ENCODE measurements at regions not wholly inside any gene's neighbourhood (a gene's known extent, or its start where the extent isn't known, plus 50 kb on each side); places are given as distances from the start of the nearest gene placed in this dataset.

DNA sequence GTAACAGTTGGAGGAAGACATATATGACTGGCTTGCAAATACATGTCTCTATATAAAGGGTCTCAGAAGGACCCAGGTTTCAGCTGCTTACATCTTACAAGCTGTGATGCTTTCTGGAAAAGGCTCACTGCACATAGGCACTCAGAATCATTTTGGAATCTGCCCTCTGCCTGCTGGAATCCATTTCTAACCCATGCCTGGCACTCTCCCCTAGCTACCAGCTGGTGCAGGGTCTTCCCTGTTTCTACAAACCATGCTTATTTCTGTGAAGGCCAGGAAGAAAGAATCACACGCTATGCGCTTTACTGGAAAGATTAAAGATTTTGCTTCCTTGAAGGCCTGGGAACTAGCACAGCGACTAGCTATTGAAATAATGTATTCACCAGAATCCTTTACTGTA is 151.3 kb downstream of the DICER1 start:
- Histone ChIP-seq H3K27ac (ENCODE audit: low read depth, low read length, poor library complexity, severe bottlenecking) (no peak overlapping the region), H3K79me2 (ENCODE audit: insufficient read depth, low read depth, low read length) (no peaks in the 10 kb centered on the region), H2AFZ (ENCODE audit: low read length) (no peak overlapping the region), H3K4me2 (ENCODE audit: low read length) (no peak overlapping the region), H4K20me1 (ENCODE audit: insufficient read depth, low read length) (no peaks in the 10 kb centered on the region), H3K4me3 (ENCODE audit: low read depth, low read length, poor library complexity, severe bottlenecking) (no peak overlapping the region), H3K9me3 (ENCODE audit: low read length) (no peaks in the 10 kb centered on the region), H3K4me1 (ENCODE audit: insufficient read depth, low read length, poor library complexity, severe bottlenecking) (no peaks in the 10 kb centered on the region), H3K36me3 (ENCODE audit: insufficient read depth, low read length) (no peaks in the 10 kb centered on the region), H3K9me2 (ENCODE audit: insufficient read depth, low read length) (no peaks in the 10 kb centered on the region)
- CTCF ChIA-PET (ENCODE audit: unreplicated experiment): interaction anchor here (0.8 kb wide), 1 partner anchor 8 kb away, joined by 3 read pairs; no protein-coding TSS in a partner anchor
- intact Hi-C loops (cut with micrococcal nuclease; ENCODE audit: unreplicated experiment): no loop called here
- no peak for DNase-seq (ENCODE audit: low spot score)
- BruUV-seq (replicated peaks): no TSS peak
- POLR2A ChIA-PET: interaction anchor here (0.6 kb wide), 1 partner anchor 574 kb away, joined by 3 read pairs; no protein-coding TSS in a partner anchor
- no peak for TF ChIP-seq CTCF (conservative IDR thresholded peaks at IDR 0.05; ENCODE audit: low read length)
- TF ChIP-seq EZH2phosphoT487 (IDR thresholded peaks at IDR 0.05; ENCODE audit: borderline replicate concordance, low read depth, low read length): no peak

GRCh38 chr14:95003099-95003960 is 154.0 kb downstream of the DICER1 start:
- Histone ChIP-seq H3K79me2 (ENCODE audit: insufficient read depth, low read depth, low read length) (no peaks in the 10 kb centered on the region), H3K27ac (ENCODE audit: low read depth, low read length, poor library complexity, severe bottlenecking) (no peak overlapping the region), H3K36me3 (ENCODE audit: insufficient read depth, low read length) (no peaks in the 10 kb centered on the region), H2AFZ (ENCODE audit: low read length) (no peak overlapping the region), H3K4me1 (ENCODE audit: insufficient read depth, low read length, poor library complexity, severe bottlenecking) (no peaks in the 10 kb centered on the region), H3K9me3 (ENCODE audit: low read length) (no peaks in the 10 kb centered on the region), H3K9me2 (ENCODE audit: insufficient read depth, low read length) (no peaks in the 10 kb centered on the region), H3K4me3 (ENCODE audit: low read depth, low read length, poor library complexity, severe bottlenecking) (no peak overlapping the region), H4K20me1 (ENCODE audit: insufficient read depth, low read length) (no peaks in the 10 kb centered on the region), H3K4me2 (ENCODE audit: low read length) (no peak overlapping the region)
- BruUV-seq (replicated peaks): no TSS peak
- CTCF ChIA-PET (ENCODE audit: unreplicated experiment): no interaction called here
- DNase-seq (ENCODE audit: low spot score): no peak
- intact Hi-C loops (cut with micrococcal nuclease; ENCODE audit: unreplicated experiment): no loop called here
- POLR2A ChIA-PET: no interaction called here
- TF ChIP-seq CTCF (conservative IDR thresholded peaks at IDR 0.05; ENCODE audit: low read length) (no peak), EZH2phosphoT487 (IDR thresholded peaks at IDR 0.05; ENCODE audit: borderline replicate concordance, low read depth, low read length) (no peak)

DNA sequence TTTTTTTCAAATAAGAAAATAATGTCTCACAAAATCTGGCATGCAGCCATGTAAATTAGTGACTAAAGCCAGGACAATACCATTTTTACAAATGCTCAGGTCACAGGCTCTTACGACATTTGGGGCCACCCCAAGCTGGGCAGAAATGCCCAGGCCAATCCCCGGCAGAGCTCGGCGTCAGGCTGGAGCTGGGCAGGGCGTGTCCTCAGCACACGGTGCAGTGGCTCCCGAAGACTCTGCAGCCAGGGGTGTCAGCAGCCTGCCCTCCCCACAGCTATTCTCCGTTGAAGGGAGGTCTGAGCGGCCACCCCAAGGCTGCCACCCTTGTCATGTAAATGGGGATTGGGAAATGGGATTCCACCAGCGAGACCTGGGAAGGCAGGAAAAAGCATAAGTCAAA is 158.6 kb downstream of the DICER1 start:
- BruUV-seq (replicated peaks): no TSS peak
- ChIA-PET POLR2A (no interaction called here), CTCF (ENCODE audit: unreplicated experiment) (interaction anchor here (1.0 kb wide), 1 partner anchor 8 kb away, joined by 3 read pairs; no protein-coding TSS in a partner anchor)
- Histone ChIP-seq H3K79me2 (ENCODE audit: insufficient read depth, low read depth, low read length) (no peaks in the 10 kb centered on the region), H3K4me2 (ENCODE audit: low read length) (no peak overlapping the region), H3K9me2 (ENCODE audit: insufficient read depth, low read length) (no peaks in the 10 kb centered on the region), H3K4me1 (ENCODE audit: insufficient read depth, low read length, poor library complexity, severe bottlenecking) (no peaks in the 10 kb centered on the region), H4K20me1 (ENCODE audit: insufficient read depth, low read length) (no peaks in the 10 kb centered on the region), H3K9me3 (ENCODE audit: low read length) (no peaks in the 10 kb centered on the region), H3K36me3 (ENCODE audit: insufficient read depth, low read length) (no peaks in the 10 kb centered on the region), H2AFZ (ENCODE audit: low read length) (no peak overlapping the region), H3K27ac (ENCODE audit: low read depth, low read length, poor library complexity, severe bottlenecking) (no peak overlapping the region), H3K4me3 (ENCODE audit: low read depth, low read length, poor library complexity, severe bottlenecking) (no peak overlapping the region)
- intact Hi-C loops (cut with micrococcal nuclease; ENCODE audit: unreplicated experiment): no loop called here
- no peak for DNase-seq (ENCODE audit: low spot score)
- no peak for TF ChIP-seq CTCF (conservative IDR thresholded peaks at IDR 0.05; ENCODE audit: low read length)
- no peak for TF ChIP-seq EZH2phosphoT487 (IDR thresholded peaks at IDR 0.05; ENCODE audit: borderline replicate concordance, low read depth, low read length)

All from OCI-LY7 (cell line).